AG04450 (cell line): ENCODE measurements at regions not wholly inside any gene's neighbourhood (a gene's known extent, or its start where the extent isn't known, plus 50 kb on each side); places are given as distances from the start of the nearest gene placed in this dataset.

Source experiments
- CTCF ChIA-PET: fragments of 300-600, 350-600 bp; formaldehyde crosslinking; extraction: SDS; loops from one replicate; lab custom pipeline; 2022; ENCODE audit warnings: antibody characterized with exemption, inconsistent platforms; lab: Charles Lee
- POLR2A ChIA-PET: fragments of 350-600 bp; formaldehyde crosslinking; extraction: SDS; loops from one replicate; lab custom pipeline; 2021; ENCODE audit warnings: antibody characterized with exemption, inconsistent platforms; lab: Yijun Ruan, JAX
- DNase-seq: peaks from one replicate; pipeline ENCODE4 v3.0.0-alpha.2; 2011; ENCODE audit warnings: low read depth, low spot score
- H3K27ac ChIP-seq: one replicate; pipeline ENCODE4 v1.5.1; 2012; ENCODE audit warnings: low read depth, low read length, control low read depth
- H3K27me3 ChIP-seq: one replicate; pipeline ENCODE4 v1.6.0; 2012; ENCODE audit warnings: low read length; ENCODE audit not compliant: control insufficient read depth, insufficient read depth
- H3K4me3 ChIP-seq: 2 replicates; pipeline ENCODE4 v1.5.1; 2011; ENCODE audit warnings: mild to moderate bottlenecking, low read depth, low read length, control low read depth
- H3K9me3 ChIP-seq: 2 replicates; pipeline ENCODE4 v1.5.1; 2012; ENCODE audit warnings: low read length; ENCODE audit not compliant: control insufficient read depth, insufficient read depth
- TF ChIP-seq, protein P1 (sequence below): IDR thresholded peaks from 2 replicates; pipeline ENCODE4 v1.5.1; 2011; ENCODE audit warnings: low read depth, low read length, control low read depth, inconsistent platforms

DNA sequence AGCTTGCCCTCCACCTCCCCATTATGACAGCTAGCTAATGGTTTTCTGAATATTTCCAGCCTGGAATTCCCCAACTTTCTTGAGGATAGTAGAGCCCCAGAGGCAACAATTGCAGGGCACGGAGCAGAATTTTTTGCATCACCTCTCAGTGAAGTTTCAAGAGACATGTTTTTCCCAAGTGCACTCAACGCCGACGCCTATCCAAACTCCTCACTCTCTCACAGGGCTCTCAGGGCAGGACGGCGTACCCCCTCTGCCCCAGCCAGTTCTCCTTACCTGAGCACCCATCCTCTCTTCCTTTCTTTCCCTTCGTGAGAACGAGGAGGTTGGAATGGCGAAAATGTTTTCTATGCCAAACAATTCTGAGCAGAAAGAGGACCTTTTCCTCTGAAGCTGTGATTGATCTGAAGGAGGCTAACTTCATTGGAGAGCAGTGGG, 83.1 kb upstream of the FOXQ1 start:
- Histone ChIP-seq H3K27me3 (peaks cover 13% of the 10 kb centered on the region), H3K4me3 (no peak overlapping the region), H3K9me3 (no peaks in the 10 kb centered on the region; the same call in 1 of the 2 replicates), H3K27ac (no peak overlapping the region)
- DNase-seq, result no peak
- TF ChIP-seq, protein P1, sequence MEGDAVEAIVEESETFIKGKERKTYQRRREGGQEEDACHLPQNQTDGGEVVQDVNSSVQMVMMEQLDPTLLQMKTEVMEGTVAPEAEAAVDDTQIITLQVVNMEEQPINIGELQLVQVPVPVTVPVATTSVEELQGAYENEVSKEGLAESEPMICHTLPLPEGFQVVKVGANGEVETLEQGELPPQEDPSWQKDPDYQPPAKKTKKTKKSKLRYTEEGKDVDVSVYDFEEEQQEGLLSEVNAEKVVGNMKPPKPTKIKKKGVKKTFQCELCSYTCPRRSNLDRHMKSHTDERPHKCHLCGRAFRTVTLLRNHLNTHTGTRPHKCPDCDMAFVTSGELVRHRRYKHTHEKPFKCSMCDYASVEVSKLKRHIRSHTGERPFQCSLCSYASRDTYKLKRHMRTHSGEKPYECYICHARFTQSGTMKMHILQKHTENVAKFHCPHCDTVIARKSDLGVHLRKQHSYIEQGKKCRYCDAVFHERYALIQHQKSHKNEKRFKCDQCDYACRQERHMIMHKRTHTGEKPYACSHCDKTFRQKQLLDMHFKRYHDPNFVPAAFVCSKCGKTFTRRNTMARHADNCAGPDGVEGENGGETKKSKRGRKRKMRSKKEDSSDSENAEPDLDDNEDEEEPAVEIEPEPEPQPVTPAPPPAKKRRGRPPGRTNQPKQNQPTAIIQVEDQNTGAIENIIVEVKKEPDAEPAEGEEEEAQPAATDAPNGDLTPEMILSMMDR, result no peak
- CTCF ChIA-PET, result no interaction called here
- POLR2A ChIA-PET, result no interaction called here

DNA sequence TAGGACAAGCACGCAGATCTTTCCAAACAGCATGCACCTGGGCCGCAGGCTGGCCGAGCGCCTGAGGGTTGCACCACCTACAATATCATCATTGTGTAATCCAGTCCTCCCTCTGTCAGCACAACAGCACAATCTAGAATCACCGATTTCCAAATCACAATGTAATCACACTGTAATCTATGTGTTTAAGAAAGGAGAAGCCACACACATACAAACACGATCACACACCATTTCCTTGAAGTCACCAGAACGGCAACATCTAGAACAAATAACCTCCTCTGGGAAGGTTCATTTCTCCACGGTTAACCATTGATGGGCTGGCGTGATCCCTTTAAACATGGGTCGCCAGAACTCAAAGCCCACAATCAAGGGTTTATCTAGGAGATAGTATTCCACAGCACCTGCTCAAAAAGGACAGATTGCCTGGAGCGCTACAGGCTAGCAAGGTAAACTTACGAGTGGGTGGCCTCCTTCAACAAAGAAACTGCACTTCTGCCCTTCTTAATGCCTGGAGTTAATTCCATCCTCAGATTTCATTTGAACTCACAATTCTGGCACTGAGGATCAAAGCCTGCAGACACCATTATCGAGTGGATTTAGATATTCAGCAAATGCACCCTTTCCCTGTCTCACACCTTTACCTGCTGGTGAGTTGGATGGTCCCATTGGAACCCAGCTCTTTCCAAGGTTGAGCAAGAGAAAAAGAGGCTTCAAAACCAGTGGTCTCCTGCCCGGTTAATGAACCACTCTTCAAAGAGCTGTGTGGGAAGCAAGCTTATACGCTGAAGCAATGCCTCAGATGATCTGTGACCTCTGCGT, 83.8 kb upstream of the FOXQ1 start:
- Histone ChIP-seq H3K27ac (no peak overlapping the region), H3K9me3 (no peaks in the 10 kb centered on the region; the same call in 1 of the 2 replicates), H3K27me3 (peaks cover 13% of the 10 kb centered on the region), H3K4me3 (no peak overlapping the region)
- TF ChIP-seq, protein P1, result no peak
- CTCF ChIA-PET, result no interaction called here
- no peak for DNase-seq
- POLR2A ChIA-PET, result no interaction called here

DNA sequence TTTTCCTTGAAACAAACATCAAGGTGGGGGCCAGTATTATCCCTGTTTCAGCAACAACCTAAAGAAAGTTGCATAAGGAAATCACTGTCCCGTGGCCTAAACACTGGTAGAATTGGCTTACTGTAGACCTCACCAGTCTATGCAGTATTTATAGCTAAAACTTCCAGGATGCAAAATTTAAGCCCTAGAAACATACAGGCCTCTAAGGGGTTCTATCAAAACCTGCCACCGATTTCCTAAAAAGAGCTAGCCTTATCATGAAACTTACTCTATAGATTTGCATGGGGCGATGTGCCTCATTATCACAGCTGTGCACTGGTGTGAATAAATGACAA, 84.3 kb upstream of the FOXQ1 start:
- TF ChIP-seq, protein P1, result no peak
- POLR2A ChIA-PET, result no interaction called here
- no peak overlapping the region for H3K4me3 ChIP-seq
- H3K27ac ChIP-seq, result no peak overlapping the region
- DNase-seq, result no peak
- no peaks in the 10 kb centered on the region; the same call in 1 of the 2 replicates for H3K9me3 ChIP-seq
- H3K27me3 ChIP-seq, result peaks cover 9% of the 10 kb centered on the region
- CTCF ChIA-PET, result no interaction called here

DNA sequence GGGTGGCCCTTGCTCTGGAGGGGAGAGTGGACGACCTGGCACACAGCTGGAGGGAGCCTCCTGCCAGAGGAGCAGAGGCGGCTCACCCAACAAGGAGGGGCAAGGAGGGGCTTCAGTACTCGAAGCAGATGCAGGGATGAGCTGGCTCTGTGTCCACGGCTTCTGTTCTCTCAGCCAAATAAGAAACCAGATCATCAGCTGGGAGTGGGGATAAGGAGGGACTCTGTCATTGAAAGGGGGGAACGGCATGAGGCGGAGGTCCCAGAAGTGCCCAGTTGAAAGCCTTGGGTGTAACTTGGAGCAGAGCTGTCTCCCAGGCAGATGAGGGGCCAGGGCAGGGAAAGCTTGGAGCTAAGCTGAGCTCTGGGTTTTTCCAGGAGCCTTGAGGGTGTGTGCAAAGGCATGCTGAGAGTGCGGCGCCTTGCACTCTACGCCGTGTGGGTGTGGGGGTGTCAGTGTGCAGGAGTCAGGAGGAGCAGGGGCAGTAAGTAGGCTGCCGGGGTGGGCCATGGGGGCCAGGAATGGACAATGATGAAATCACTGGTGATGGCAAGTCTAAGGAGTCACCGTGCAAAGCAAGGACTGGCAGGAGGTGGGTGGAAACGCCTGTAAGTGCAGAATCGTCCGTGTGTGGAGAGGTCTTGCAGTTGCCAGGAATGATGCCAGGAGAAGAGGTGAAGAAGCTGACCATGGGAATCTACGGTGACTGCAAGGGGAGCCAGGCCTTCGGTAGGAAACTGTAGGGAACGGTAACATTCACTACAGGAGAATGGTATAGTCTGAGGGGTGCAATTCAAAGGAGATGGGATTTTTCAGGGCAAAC, 85.4 kb upstream of the FOXQ1 start:
- H3K4me3 ChIP-seq, result no peak overlapping the region
- ChIA-PET CTCF (no interaction called here), POLR2A (no interaction called here)
- H3K9me3 ChIP-seq, result no peaks in the 10 kb centered on the region; the same call in 1 of the 2 replicates
- H3K27me3 ChIP-seq, result peaks cover 4% of the 10 kb centered on the region
- DNase-seq, result no peak
- TF ChIP-seq, protein P1, result no peak
- no peak overlapping the region for H3K27ac ChIP-seq

DNA sequence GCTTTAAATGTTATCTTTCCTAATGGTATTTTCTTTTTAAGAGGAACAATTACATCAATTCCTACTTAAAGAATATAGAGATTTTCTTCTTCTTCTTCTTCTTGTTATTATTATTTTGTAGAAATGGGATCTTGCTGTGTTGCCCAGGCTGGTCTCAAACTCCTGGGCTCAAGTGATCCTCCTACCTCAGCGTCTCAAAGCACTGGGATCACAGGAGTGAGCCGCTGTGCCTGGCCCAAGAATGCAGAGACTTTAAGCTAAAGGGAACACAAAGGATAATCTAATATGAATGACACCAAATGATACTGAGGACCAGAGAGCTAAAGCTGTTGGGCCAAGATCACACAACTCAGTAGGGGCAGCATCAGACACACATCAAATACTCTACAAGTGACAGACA, 87.4 kb upstream of the FOXQ1 start:
- ChIA-PET POLR2A (no interaction called here), CTCF (no interaction called here)
- no peak overlapping the region for H3K27ac ChIP-seq

More for the DNA sequence above, 87.4 kb upstream of the FOXQ1 start:
- H3K9me3 ChIP-seq, result no peaks in the 10 kb centered on the region; the same call in 1 of the 2 replicates
- no peak for DNase-seq
- peaks cover 4% of the 10 kb centered on the region for H3K27me3 ChIP-seq
- no peak overlapping the region for H3K4me3 ChIP-seq
- TF ChIP-seq, protein P1, result no peak
